Ishikawa (cell line): ENCODE measurements at regions not wholly inside any gene's neighbourhood (a gene's known extent, or its start where the extent isn't known, plus 50 kb on each side); places are given as distances from the start of the nearest gene placed in this dataset.

Experiments used
- CEBPB ChIP-seq: IDR thresholded peaks from 2 replicates; pipeline ENCODE4 v1.6.1; 2012
- CREB1 ChIP-seq: IDR thresholded peaks from 2 replicates; pipeline ENCODE4 v1.6.1; 2012; ENCODE audit warnings: low read depth
- EGR1 ChIP-seq: IDR thresholded peaks from 2 replicates; pipeline ENCODE4 v1.6.1; 2012
- EP300 ChIP-seq: IDR thresholded peaks from 2 replicates; pipeline ENCODE4 v1.6.1; 2012; ENCODE audit warnings: borderline replicate concordance
- FOXM1 ChIP-seq: IDR thresholded peaks from 2 replicates; pipeline ENCODE4 v1.6.1; 2012; ENCODE audit warnings: low read depth, borderline replicate concordance
- MAX ChIP-seq: IDR thresholded peaks from 2 replicates; pipeline ENCODE4 v1.6.1; 2012
- NFIC ChIP-seq: IDR thresholded peaks from 2 replicates; pipeline ENCODE4 v1.6.1; 2012
- RAD21 ChIP-seq: IDR thresholded peaks from 2 replicates; pipeline ENCODE4 v1.6.1; 2012; ENCODE audit warnings: low read depth
- TAF1 ChIP-seq: IDR thresholded peaks from 2 replicates; pipeline ENCODE4 v1.6.1; 2012; ENCODE audit warnings: low read depth, mild to moderate bottlenecking
- TCF12 ChIP-seq: IDR thresholded peaks from 2 replicates; pipeline ENCODE4 v1.6.1; 2012; ENCODE audit warnings: low read depth
- TEAD4 ChIP-seq: IDR thresholded peaks from 2 replicates; pipeline ENCODE4 v1.6.1; 2012
- YY1 ChIP-seq: IDR thresholded peaks from 2 replicates; pipeline ENCODE4 v1.6.1; 2012; ENCODE audit warnings: low read depth
- TF ChIP-seq, protein P1 (sequence below): IDR thresholded peaks from 2 replicates; pipeline ENCODE4 v1.6.1; 2012; ENCODE audit warnings: low read depth, mild to moderate bottlenecking
- TF ChIP-seq, protein P2 (sequence below): IDR thresholded peaks from 2 replicates; pipeline ENCODE4 v1.6.1; 2012

DNA sequence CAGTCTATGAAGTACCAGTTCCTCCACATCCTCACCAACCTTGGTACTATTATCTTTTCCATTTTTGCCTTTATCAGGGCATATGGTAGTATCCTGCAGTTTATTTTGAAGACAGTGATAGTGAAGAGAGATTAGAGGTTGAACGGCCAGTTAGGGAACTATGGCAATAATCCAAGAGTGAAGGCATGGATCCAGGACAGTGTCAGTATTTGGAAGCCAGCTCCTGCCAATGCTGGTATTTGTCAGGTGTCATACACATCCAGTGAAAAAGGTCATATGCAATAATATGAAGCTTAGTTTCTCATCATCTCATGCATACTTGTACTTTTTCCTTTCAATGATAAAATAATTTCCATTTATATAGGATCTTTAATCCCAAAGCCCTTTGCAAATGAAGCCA, 56.8 kb upstream of the KCNMB2 start:
- TF ChIP-seq EGR1: no peak
- no peak for TF ChIP-seq CREB1
- TF ChIP-seq MAX: no peak
- TF ChIP-seq RAD21: no peak
- TF ChIP-seq, protein P1, sequence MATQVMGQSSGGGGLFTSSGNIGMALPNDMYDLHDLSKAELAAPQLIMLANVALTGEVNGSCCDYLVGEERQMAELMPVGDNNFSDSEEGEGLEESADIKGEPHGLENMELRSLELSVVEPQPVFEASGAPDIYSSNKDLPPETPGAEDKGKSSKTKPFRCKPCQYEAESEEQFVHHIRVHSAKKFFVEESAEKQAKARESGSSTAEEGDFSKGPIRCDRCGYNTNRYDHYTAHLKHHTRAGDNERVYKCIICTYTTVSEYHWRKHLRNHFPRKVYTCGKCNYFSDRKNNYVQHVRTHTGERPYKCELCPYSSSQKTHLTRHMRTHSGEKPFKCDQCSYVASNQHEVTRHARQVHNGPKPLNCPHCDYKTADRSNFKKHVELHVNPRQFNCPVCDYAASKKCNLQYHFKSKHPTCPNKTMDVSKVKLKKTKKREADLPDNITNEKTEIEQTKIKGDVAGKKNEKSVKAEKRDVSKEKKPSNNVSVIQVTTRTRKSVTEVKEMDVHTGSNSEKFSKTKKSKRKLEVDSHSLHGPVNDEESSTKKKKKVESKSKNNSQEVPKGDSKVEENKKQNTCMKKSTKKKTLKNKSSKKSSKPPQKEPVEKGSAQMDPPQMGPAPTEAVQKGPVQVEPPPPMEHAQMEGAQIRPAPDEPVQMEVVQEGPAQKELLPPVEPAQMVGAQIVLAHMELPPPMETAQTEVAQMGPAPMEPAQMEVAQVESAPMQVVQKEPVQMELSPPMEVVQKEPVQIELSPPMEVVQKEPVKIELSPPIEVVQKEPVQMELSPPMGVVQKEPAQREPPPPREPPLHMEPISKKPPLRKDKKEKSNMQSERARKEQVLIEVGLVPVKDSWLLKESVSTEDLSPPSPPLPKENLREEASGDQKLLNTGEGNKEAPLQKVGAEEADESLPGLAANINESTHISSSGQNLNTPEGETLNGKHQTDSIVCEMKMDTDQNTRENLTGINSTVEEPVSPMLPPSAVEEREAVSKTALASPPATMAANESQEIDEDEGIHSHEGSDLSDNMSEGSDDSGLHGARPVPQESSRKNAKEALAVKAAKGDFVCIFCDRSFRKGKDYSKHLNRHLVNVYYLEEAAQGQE: no peak
- TF ChIP-seq, protein P2, sequence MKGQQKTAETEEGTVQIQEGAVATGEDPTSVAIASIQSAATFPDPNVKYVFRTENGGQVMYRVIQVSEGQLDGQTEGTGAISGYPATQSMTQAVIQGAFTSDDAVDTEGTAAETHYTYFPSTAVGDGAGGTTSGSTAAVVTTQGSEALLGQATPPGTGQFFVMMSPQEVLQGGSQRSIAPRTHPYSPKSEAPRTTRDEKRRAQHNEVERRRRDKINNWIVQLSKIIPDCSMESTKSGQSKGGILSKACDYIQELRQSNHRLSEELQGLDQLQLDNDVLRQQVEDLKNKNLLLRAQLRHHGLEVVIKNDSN: no peak
- TF ChIP-seq FOXM1: no peak
- no peak for TF ChIP-seq CEBPB
- no peak for TF ChIP-seq TAF1
- TF ChIP-seq EP300: no peak
- no peak for TF ChIP-seq YY1
- no peak for TF ChIP-seq TEAD4
- TF ChIP-seq TCF12: no peak
- TF ChIP-seq NFIC: no peak
